ENCODE measurements at regions not wholly inside any gene's neighbourhood (a gene's known extent, or its start where the extent isn't known, plus 50 kb on each side); places are given as distances from the start of the nearest gene placed in this dataset.
"Not testable (repeated sequence)": the region's sequence is repeated elsewhere in the genome, so short reads cannot be mapped to it uniquely, and the experiment has no call there.

DNA sequence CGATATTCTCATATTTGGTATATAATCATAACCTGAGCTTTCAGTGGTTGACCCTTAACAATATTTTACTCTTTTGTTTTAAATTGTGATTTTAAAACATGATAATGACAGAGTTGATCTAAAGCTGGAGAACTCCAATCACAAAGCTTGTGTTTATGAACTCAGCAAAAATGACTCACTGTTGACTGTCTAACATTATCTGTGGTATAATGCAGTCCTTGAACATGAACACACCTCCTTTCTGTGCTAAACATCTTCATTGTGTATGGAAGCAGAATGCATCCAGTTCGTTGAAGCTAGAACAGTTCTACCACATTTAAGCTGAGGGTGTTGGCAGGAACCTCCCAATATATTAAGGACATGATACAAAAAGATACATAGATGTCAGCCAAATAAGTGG lies 1030.2 kb upstream of the SEMA6A start:
- H3K4me3 ChIP-seq: no peak overlapping the region
- no peaks in the 10 kb centered on the region for H3K36me3 ChIP-seq
- TF ChIP-seq, protein P1, sequence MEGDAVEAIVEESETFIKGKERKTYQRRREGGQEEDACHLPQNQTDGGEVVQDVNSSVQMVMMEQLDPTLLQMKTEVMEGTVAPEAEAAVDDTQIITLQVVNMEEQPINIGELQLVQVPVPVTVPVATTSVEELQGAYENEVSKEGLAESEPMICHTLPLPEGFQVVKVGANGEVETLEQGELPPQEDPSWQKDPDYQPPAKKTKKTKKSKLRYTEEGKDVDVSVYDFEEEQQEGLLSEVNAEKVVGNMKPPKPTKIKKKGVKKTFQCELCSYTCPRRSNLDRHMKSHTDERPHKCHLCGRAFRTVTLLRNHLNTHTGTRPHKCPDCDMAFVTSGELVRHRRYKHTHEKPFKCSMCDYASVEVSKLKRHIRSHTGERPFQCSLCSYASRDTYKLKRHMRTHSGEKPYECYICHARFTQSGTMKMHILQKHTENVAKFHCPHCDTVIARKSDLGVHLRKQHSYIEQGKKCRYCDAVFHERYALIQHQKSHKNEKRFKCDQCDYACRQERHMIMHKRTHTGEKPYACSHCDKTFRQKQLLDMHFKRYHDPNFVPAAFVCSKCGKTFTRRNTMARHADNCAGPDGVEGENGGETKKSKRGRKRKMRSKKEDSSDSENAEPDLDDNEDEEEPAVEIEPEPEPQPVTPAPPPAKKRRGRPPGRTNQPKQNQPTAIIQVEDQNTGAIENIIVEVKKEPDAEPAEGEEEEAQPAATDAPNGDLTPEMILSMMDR (IDR thresholded peaks at IDR 0.05): no peak
- H3K27ac ChIP-seq: no peak overlapping the region
- intact Hi-C loops (cut with DNase I): no loop called here
- H3K4me1 ChIP-seq: no peaks in the 10 kb centered on the region
- no peaks in the 10 kb centered on the region for H3K9me3 ChIP-seq
- H3K27me3 ChIP-seq: no peaks in the 10 kb centered on the region
- DNase-seq (no peak), ATAC-seq (no peak)

DNA sequence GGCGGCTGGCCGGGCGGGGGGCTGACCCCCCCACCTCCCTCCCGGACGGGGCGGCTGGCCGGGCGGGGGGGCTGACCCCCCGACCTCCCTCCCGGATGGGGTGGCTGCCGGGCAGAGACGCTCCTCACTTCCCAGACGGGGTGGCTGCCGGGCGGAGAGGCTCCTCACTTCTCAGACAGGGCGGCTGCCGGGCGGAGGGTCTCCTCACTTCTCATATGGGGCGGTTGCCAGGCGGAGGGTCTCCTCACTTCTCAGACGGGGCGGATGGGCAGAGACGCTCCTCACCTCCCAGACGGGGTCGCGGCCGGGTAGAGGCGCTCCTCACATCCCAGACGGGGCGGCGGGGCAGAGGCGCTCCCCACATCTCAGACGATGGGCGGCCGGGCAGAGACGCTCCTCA lies 1025.2 kb upstream of the SEMA6A start:
- intact Hi-C loops (cut with DNase I); H3K9me3 ChIP-seq; H3K27ac ChIP-seq; DNase-seq; H3K4me1 ChIP-seq; H3K4me3 ChIP-seq; ATAC-seq; H3K27me3 ChIP-seq; H3K36me3 ChIP-seq: not testable (repeated sequence)

DNA sequence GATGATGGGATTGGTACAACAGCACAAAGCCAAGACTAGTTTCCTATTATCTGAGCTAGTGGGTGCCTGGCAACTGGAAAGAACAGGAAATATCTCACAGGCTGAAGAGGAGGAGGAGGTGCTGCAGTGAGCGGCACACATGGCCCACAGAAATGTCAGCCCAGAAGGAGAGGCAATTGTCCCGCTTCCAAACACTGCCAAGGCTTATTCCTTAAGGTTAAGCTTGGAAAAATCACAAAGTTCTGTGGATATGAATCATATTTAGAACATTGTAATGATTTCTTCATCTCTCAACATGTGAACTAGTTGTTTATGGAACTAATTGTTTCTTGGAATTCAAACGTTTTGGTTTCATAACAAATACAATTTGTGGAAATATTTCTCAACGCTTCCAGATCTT lies 1019.5 kb upstream of the SEMA6A start:
- DNase-seq: no peak
- Histone ChIP-seq H3K27ac (peak overlapping the region; percentile 25), H3K27me3 (no peaks in the 10 kb centered on the region), H3K4me1 (no peaks in the 10 kb centered on the region), H3K36me3 (no peaks in the 10 kb centered on the region), H3K9me3 (no peaks in the 10 kb centered on the region), H3K4me3 (no peak overlapping the region)
- TF ChIP-seq, protein P1 (IDR thresholded peaks at IDR 0.05): no peak
- peak; percentile 56 for ATAC-seq
- intact Hi-C loops (cut with DNase I): no loop called here

DNA sequence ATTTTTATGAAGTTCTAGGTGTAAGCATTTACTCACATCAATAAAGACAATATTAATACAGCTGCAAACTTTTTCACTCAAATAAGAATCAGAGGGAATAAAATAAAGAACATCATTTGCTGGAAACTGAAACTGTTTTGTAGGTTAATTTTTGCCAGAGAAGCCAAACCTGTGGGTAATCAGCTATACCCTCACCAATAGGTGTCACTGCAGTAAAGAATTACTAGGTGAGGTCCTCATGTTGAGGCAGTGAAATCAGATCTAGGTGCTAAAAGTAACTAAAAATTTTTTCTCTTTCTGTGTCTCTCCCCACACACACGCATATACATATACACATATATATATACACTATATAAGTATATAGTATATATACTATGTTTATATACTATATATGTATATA lies 1016.3 kb upstream of the SEMA6A start:
- Histone ChIP-seq H3K9me3 (no peaks in the 10 kb centered on the region), H3K36me3 (no peaks in the 10 kb centered on the region), H3K4me3 (no peak overlapping the region), H3K27ac (no peak overlapping the region), H3K4me1 (no peaks in the 10 kb centered on the region), H3K27me3 (no peaks in the 10 kb centered on the region)
- TF ChIP-seq, protein P1 (IDR thresholded peaks at IDR 0.05): peak; percentile 32
- ATAC-seq: no peak
- DNase-seq: no peak
- intact Hi-C loops (cut with DNase I): no loop called here

DNA sequence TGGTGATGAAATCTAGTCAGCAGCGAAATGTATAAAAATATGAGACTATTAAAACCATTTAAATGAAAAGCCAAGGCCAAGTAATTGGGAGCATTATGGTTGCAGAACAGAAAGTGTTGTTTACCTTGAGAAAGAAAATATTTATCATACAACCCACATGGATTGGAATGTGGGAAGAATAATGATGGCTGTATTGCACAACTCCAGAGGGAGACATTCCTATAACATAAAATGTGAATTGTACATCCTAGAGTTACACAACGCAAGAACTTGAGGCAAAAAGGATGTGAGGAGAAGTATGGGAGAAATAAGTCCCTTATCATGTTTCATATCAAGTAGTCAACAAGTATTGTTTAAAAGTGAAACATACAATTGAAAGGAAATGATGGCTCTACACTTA lies 1014.0 kb upstream of the SEMA6A start:
- TF ChIP-seq, protein P1 (IDR thresholded peaks at IDR 0.05): no peak
- H3K27me3 ChIP-seq: no peaks in the 10 kb centered on the region
- no peaks in the 10 kb centered on the region for H3K36me3 ChIP-seq
- ATAC-seq (no peak), DNase-seq (no peak)
- no peaks in the 10 kb centered on the region for H3K4me1 ChIP-seq
- no peak overlapping the region for H3K27ac ChIP-seq
- intact Hi-C loops (cut with DNase I): no loop called here
- H3K9me3 ChIP-seq: no peaks in the 10 kb centered on the region
- H3K4me3 ChIP-seq: no peak overlapping the region

DNA sequence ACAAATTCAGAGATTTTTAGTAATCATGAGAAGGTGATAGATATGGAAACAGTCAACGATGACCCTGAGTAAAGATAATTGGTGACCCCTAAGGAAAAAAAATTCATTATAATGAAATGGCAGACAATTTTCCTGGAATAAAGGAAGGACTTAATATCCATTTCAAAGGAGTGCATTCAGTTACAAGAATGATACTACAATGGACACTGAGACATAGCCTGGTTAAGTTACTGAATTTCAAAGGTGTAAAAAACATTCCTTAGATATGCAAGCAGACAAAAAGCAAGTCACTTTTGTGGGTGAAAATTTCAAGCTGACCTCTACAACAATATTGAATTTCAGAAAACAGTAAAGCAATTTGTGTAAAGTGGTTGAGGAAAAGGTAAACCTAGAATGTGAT lies 1012.5 kb upstream of the SEMA6A start:
- Histone ChIP-seq H3K27ac (no peak overlapping the region), H3K4me1 (no peaks in the 10 kb centered on the region), H3K9me3 (no peaks in the 10 kb centered on the region), H3K27me3 (no peaks in the 10 kb centered on the region), H3K36me3 (no peaks in the 10 kb centered on the region), H3K4me3 (no peak overlapping the region)
- DNase-seq: no peak
- TF ChIP-seq, protein P1 (IDR thresholded peaks at IDR 0.05): no peak
- intact Hi-C loops (cut with DNase I): no loop called here
- ATAC-seq: no peak
